B cell (primary cell): ENCODE measurements at regions not wholly inside any gene's neighbourhood (a gene's known extent, or its start where the extent isn't known, plus 50 kb on each side); places are given as distances from the start of the nearest gene placed in this dataset.
"Not testable (repeated sequence)": the region's sequence is repeated elsewhere in the genome, so short reads cannot be mapped to it uniquely, and the experiment has no call there.

Experiments used
- ATAC-seq: fragments of 200-7000 bp; cut with Tn5 transposase; one replicate; pipeline ENCODE4 v1.10.0; 2021; ENCODE audit warnings: low read depth, mild to moderate bottlenecking, moderate number of reproducible peaks, moderate library complexity
- CTCF ChIA-PET: fragments of 350-600 bp; sonication (Branson Sonifier 250); formaldehyde crosslinking; loops from one replicate; lab custom pipeline; 2021; ENCODE audit warnings: antibody characterized with exemption, inconsistent platforms; lab: Charles Lee
- POLR2A ChIA-PET: fragments of 350-600 bp; sonication (Branson Sonifier 250); formaldehyde crosslinking; loops from one replicate; lab custom pipeline; 2021; ENCODE audit warnings: antibody characterized with exemption; lab: Charles Lee
- DNase-seq: peaks from one replicate; pipeline ENCODE4 v3.0.0; 2013
- H2AFZ ChIP-seq: 2 replicates; pipeline ENCODE4 v1.6.1; 2012; ENCODE audit warnings: mild to moderate bottlenecking, low read depth, low read length; ENCODE audit not compliant: insufficient read depth, poor library complexity, severe bottlenecking
- H3K27ac ChIP-seq, 2 donors: 1 replicate in 1 of 2; 2 replicates in 1 of 2; pipeline ENCODE4 v1.5.1; 2012 to 2013; ENCODE audit warnings: low read length in 2 of 2, mild to moderate bottlenecking in 2 of 2, moderate library complexity in 1 of 2
- H3K27me3 ChIP-seq, 4 experiments: fragments of 200-600 bp in 1 of 4; sonication (generic) in 1 of 4; replicated peaks in 1 of 4; 1 replicate in 2 of 4; 2 replicates in 2 of 4; pipeline versions ENCODE4 v1.6.1 to v1.7.0; 2013 to 2016; ENCODE audit warnings: low read length in 3 of 4, mild to moderate bottlenecking in 2 of 4, mixed read lengths in 1 of 4, moderate library complexity in 1 of 4; ENCODE audit not compliant: insufficient read depth in 4 of 4, control insufficient read depth in 3 of 4; ENCODE audit errors: control extremely low read depth in 1 of 4
- H3K36me3 ChIP-seq, 2 experiments: replicated peaks in 1 of 2; 1 replicate in 1 of 2; 2 replicates in 1 of 2; pipeline versions ENCODE4 v1.6.1 to v1.7.1; 2013; ENCODE audit warnings: low read length in 1 of 2; ENCODE audit not compliant: insufficient read depth in 2 of 2, control insufficient read depth in 1 of 2; ENCODE audit errors: control extremely low read depth in 1 of 2, extremely low read depth in 1 of 2
- H3K4me1 ChIP-seq, 2 donors: fragments of 200-600 bp in 1 of 2; sonication (generic) in 1 of 2; 1 replicate in 1 of 2; 2 replicates in 1 of 2; pipeline versions ENCODE4 v1.5.1 to v1.6.1; 2013 to 2017; ENCODE audit warnings: low read length in 2 of 2; ENCODE audit not compliant: control insufficient read depth in 2 of 2, insufficient read depth in 2 of 2
- H3K4me2 ChIP-seq: replicated peaks from 2 replicates; pipeline ENCODE3; 2012; ENCODE audit warnings: mild to moderate bottlenecking, low read depth, low read length; ENCODE audit not compliant: poor library complexity, severe bottlenecking
- H3K4me3 ChIP-seq, 5 experiments: fragments of 200-600 bp in 1 of 5; sonication (generic) in 1 of 5; 1 replicate in 3 of 5; 2 replicates in 2 of 5; pipeline versions ENCODE4 v1.5.1 to v1.7.0; 2011 to 2016; ENCODE audit warnings: low read length in 4 of 5, mild to moderate bottlenecking in 4 of 5, low read depth in 2 of 5, control low read depth in 1 of 5, moderate library complexity in 1 of 5; ENCODE audit not compliant: insufficient read depth in 1 of 5; ENCODE audit errors: control extremely low read depth in 1 of 5, extremely low read depth in 1 of 5
- H3K79me2 ChIP-seq: fragments of 200-600 bp; sonication (generic); one replicate; pipeline ENCODE4 v1.6.0; 2016; ENCODE audit warnings: low read length; ENCODE audit not compliant: control insufficient read depth, insufficient read depth
- H3K9ac ChIP-seq: fragments of 200-600 bp; sonication (generic); 2 replicates; pipeline ENCODE4 v1.6.1; 2017; ENCODE audit warnings: mild to moderate bottlenecking, low read length, moderate library complexity
- H3K9me3 ChIP-seq, 3 donors: one replicate each; pipeline versions ENCODE4 v1.6.1 to v1.7.1; 2013; ENCODE audit warnings: low read length in 2 of 3; ENCODE audit not compliant: control insufficient read depth in 2 of 3, insufficient read depth in 1 of 3; ENCODE audit errors: control extremely low read depth in 1 of 3
- H4K20me1 ChIP-seq: 2 replicates; pipeline ENCODE4 v1.6.0; 2012; ENCODE audit warnings: mild to moderate bottlenecking, low read length; ENCODE audit not compliant: insufficient read depth, control insufficient read depth, poor library complexity, severe bottlenecking
- H3K27ac Mint-ChIP-seq: one replicate; pipeline ENCODE4 v1.8.0; 2021; ENCODE audit warnings: mixed read lengths
- H3K27me3 Mint-ChIP-seq: one replicate; pipeline ENCODE4 v1.8.0; 2021; ENCODE audit warnings: mixed read lengths
- H3K4me1 Mint-ChIP-seq: one replicate; pipeline ENCODE4 v1.8.0; 2021; ENCODE audit warnings: mixed read lengths
- H3K4me3 Mint-ChIP-seq: one replicate; pipeline ENCODE4 v1.8.0; 2021; ENCODE audit warnings: mixed read lengths
- H3K9me3 Mint-ChIP-seq: one replicate; pipeline ENCODE4 v1.8.0; 2022; ENCODE audit warnings: mixed read lengths; ENCODE audit not compliant: insufficient read depth
- EZH2 ChIP-seq: IDR thresholded peaks from 2 replicates; pipeline ENCODE4 v1.6.1; 2012; ENCODE audit warnings: borderline replicate concordance, low read depth, mild to moderate bottlenecking, moderate library complexity, low read length; ENCODE audit not compliant: insufficient read depth, poor library complexity, severe bottlenecking
- WGBS: methylation state at CpG from one replicate; pipeline ENCODE4 v1.1.5; 2013; ENCODE audit warnings: missing lambda C conversion rate; ENCODE audit not compliant: insufficient coverage; 5-methylcytosine and 5-hydroxymethylcytosine counted together
- intact Hi-C: fragments of 100-400 bp; cut with micrococcal nuclease; formaldehyde crosslinking; loops from one replicate; pipeline ENCODE4 v1.10.0; 2022
- TF ChIP-seq, protein P1 (sequence below): fragments of 200-600 bp; IDR thresholded peaks from one replicate; pipeline ENCODE4 v1.8.0; 2022; ENCODE audit warnings: antibody characterized with exemption, mild to moderate bottlenecking

DNA sequence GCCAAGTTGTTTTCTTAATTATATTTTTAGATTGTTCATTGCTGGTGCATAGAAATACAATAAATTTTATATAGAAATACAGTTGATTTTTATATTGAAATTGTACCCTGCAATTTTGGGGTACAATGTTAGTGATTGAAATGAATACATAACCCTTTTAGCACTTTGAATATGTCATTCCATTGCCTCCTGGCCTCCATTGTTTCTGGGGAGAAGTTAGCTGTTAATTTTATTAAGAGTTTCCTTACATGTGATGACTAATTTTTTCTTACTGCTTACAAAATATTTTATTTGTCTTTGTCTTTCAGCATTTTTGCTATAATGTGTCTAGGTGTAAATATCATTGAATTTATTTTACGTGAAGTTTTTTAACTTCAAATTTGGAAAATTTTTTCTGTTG lies 176.5 kb upstream of the DCC start:
- Histone ChIP-seq H3K4me2 (no peak overlapping the region), H3K9ac (no peak overlapping the region), H3K4me1 (no peaks in the 10 kb centered on the region), H3K36me3 (no peaks in the 10 kb centered on the region), H3K9me3 (peaks cover 0 to 7% (median 6%) of the 10 kb centered on the region in 3 donors), H3K4me3 (no peak overlapping the region), H2AFZ (no peak overlapping the region), H3K79me2 (no peaks in the 10 kb centered on the region), H4K20me1 (no peaks in the 10 kb centered on the region), H3K27me3 (no peaks in the 10 kb centered on the region), H3K27ac (no peak overlapping the region)
- no peak overlapping the region for H3K4me3 Mint-ChIP-seq
- no peak overlapping the region for H3K27ac Mint-ChIP-seq
- ChIA-PET POLR2A (no interaction called here), CTCF (no interaction called here)
- H3K4me1 Mint-ChIP-seq, result no peaks in the 10 kb centered on the region
- DNase-seq (no peak), ATAC-seq (no peak)
- intact Hi-C loops, result no loop called here
- no peaks in the 10 kb centered on the region for H3K27me3 Mint-ChIP-seq
- no CpG with 5 or more reads among the region's 1 CpG for WGBS
- TF ChIP-seq, protein P1, sequence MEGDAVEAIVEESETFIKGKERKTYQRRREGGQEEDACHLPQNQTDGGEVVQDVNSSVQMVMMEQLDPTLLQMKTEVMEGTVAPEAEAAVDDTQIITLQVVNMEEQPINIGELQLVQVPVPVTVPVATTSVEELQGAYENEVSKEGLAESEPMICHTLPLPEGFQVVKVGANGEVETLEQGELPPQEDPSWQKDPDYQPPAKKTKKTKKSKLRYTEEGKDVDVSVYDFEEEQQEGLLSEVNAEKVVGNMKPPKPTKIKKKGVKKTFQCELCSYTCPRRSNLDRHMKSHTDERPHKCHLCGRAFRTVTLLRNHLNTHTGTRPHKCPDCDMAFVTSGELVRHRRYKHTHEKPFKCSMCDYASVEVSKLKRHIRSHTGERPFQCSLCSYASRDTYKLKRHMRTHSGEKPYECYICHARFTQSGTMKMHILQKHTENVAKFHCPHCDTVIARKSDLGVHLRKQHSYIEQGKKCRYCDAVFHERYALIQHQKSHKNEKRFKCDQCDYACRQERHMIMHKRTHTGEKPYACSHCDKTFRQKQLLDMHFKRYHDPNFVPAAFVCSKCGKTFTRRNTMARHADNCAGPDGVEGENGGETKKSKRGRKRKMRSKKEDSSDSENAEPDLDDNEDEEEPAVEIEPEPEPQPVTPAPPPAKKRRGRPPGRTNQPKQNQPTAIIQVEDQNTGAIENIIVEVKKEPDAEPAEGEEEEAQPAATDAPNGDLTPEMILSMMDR, result no peak
- no peak for TF ChIP-seq EZH2
- H3K9me3 Mint-ChIP-seq, result peaks cover 3% of the 10 kb centered on the region

DNA sequence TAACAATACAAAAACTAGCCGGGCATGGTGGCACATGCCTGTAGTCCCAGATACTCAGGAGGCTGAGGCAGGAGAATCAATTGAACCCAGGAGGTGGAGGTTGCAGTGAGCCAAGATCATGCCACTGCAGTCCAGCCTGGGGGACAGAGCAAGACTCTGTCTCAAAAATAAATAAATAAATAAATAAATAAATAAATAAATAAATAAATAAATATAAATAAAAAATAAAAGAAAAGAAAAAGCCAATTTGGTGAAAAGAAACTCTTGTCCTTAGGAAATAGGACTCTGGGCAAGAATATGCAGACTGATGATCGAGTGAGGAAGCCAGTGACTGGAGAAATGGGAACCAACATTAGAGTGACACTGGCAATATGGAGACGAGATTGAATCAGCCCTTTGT lies 171.9 kb upstream of the DCC start:
- H3K9me3 ChIP-seq, H3K27ac Mint-ChIP-seq, CTCF ChIA-PET, H4K20me1 ChIP-seq, H3K9ac ChIP-seq, H3K4me1 ChIP-seq, H3K4me3 Mint-ChIP-seq, H3K27me3 ChIP-seq, intact Hi-C loops, H2AFZ ChIP-seq, POLR2A ChIA-PET, H3K4me2 ChIP-seq, H3K79me2 ChIP-seq, H3K9me3 Mint-ChIP-seq, H3K4me1 Mint-ChIP-seq, DNase-seq, H3K36me3 ChIP-seq, ATAC-seq, H3K4me3 ChIP-seq, H3K27ac ChIP-seq, H3K27me3 Mint-ChIP-seq: not testable (repeated sequence)
- 100% methylated on average over 1 of the region's 3 CpGs for WGBS
